ENCODE measurements at regions not wholly inside any gene's neighbourhood (a gene's known extent, or its start where the extent isn't known, plus 50 kb on each side); places are given as distances from the start of the nearest gene placed in this dataset.

DNA sequence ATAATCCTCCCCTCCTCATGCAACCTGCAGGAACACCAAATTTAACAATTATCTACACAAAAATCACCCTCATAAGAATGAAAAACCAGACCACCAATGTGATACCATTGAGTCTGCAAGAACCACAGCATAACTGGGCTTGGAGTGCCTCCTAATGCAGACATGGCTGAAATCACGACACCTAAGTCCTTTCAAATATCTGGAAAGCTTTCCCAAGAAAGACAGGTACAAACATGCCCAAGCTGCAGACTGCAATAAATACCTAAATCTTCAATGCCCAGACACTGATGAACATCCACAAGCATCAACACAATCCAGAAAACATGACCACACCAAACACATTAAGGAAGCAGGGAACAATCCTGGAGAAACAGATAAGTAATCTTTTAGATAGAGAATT lies 417.1 kb downstream of the LMO7 start:
- TF ChIP-seq, protein P1, sequence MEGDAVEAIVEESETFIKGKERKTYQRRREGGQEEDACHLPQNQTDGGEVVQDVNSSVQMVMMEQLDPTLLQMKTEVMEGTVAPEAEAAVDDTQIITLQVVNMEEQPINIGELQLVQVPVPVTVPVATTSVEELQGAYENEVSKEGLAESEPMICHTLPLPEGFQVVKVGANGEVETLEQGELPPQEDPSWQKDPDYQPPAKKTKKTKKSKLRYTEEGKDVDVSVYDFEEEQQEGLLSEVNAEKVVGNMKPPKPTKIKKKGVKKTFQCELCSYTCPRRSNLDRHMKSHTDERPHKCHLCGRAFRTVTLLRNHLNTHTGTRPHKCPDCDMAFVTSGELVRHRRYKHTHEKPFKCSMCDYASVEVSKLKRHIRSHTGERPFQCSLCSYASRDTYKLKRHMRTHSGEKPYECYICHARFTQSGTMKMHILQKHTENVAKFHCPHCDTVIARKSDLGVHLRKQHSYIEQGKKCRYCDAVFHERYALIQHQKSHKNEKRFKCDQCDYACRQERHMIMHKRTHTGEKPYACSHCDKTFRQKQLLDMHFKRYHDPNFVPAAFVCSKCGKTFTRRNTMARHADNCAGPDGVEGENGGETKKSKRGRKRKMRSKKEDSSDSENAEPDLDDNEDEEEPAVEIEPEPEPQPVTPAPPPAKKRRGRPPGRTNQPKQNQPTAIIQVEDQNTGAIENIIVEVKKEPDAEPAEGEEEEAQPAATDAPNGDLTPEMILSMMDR (IDR thresholded peaks at IDR 0.05) = no peak
- DNase-seq (ENCODE audit: low spot score) = no peak
- H3K36me3 ChIP-seq = no peaks in the 10 kb centered on the region
- H3K4me1 ChIP-seq = no peaks in the 10 kb centered on the region
- H3K27ac ChIP-seq = no peak overlapping the region
- no peaks in the 10 kb centered on the region for H3K27me3 ChIP-seq
- H3K9me3 ChIP-seq = no peaks in the 10 kb centered on the region
- H3K4me3 ChIP-seq = no peak overlapping the region

DNA sequence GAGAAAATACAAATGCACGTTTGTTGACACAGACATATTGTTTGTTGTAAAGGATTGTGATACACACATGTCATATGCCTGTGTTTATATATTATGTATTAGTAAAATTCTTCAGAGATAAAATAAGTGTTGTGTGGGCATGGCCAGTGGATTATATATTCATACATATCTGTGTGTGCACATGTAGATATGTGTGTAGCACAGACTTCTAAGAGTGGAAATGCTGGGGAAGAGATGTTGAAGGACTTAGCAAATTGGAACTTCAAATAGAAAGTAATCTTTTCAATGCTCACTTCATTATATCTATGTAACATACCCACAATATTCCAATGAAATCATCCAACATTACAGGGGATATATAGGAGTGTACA lies 413.2 kb downstream of the LMO7 start:
- Histone ChIP-seq H3K27me3 (no peaks in the 10 kb centered on the region), H3K4me3 (no peak overlapping the region), H3K27ac (no peak overlapping the region), H3K9me3 (no peaks in the 10 kb centered on the region), H3K4me1 (no peaks in the 10 kb centered on the region), H3K36me3 (no peaks in the 10 kb centered on the region)
- TF ChIP-seq, protein P1 (IDR thresholded peaks at IDR 0.05) = no peak
- DNase-seq (ENCODE audit: low spot score) = no peak

DNA sequence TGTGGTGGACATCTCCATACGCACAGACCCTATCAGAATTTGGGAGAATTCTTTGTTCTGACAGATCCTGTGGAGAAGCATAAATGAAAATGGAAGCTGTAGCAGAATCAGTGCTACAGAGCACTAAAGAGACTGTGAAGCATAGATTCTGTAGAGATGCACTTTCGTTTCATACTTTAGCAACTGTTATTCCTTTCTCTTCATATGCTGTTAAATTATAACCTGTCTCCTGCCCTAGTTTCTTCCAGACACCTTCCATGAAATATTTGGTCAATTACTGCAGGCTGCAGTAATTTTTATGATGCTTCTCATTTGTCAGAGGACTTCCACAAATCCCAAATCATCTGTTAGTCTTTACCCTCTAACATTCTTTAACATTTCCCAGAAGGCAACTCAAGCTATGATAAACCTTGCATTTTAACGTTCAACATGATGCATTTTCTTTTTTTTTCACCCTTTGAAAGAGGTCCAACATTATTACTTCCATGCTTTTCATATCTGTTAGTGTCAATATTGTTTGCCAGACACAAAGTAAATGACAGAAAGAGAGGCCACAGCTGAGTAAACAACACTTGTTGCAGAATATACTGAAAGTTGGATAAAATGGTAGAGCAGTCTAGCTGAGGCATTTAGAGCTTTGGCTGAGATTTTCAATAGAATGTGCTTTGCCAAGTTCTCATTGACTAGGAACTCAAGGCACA lies 412.7 kb downstream of the LMO7 start:
- no peaks in the 10 kb centered on the region for H3K4me1 ChIP-seq
- H3K27ac ChIP-seq = no peak overlapping the region
- DNase-seq (ENCODE audit: low spot score) = no peak
- TF ChIP-seq, protein P1 (IDR thresholded peaks at IDR 0.05) = no peak
- no peak overlapping the region for H3K4me3 ChIP-seq
- H3K36me3 ChIP-seq = no peaks in the 10 kb centered on the region
- H3K27me3 ChIP-seq = no peaks in the 10 kb centered on the region
- H3K9me3 ChIP-seq = no peaks in the 10 kb centered on the region

DNA sequence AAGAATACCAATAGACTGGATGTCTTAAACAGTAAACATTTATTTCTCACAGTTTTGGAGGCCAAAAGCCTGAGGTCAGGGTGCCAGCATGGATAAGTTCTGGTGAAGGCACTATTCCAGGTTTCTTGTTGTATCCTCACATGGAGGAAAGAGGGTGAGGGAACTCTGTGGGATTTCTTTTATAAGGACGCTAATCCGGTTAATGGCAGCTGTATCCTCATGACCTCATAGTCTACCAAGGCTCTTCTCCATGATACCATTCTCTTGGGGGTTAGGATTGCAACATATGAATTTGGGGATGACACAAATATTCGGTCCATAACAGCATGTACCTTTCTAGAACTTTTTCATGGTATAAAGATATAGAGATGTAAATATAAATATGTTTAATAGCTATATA lies 412.0 kb downstream of the LMO7 start:
- no peaks in the 10 kb centered on the region for H3K36me3 ChIP-seq
- H3K27ac ChIP-seq = no peak overlapping the region
- H3K4me1 ChIP-seq = no peaks in the 10 kb centered on the region
- no peaks in the 10 kb centered on the region for H3K27me3 ChIP-seq
- no peaks in the 10 kb centered on the region for H3K9me3 ChIP-seq
- no peak overlapping the region for H3K4me3 ChIP-seq
- no peak for DNase-seq (ENCODE audit: low spot score)
- TF ChIP-seq, protein P1 (IDR thresholded peaks at IDR 0.05) = no peak

DNA sequence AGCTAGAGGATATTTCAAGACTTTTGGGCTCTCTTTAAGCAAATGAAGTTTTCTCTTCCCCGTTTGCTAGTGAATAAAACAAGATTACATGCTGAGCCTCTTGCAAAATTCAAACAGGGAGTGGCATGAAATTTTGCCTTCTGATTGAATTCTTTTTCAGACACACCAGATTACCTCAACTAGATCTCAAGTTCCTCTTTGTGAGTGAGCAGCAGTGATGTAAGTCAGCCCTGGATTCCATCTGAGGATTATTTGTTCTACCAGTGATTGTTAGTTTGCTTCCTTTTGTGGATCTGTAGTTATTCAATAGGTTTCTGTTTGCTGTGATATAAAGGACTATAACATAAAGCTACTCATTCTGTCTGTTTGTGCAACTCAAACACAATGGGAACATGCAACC lies 407.7 kb downstream of the LMO7 start:
- Histone ChIP-seq H3K36me3 (no peaks in the 10 kb centered on the region), H3K9me3 (no peaks in the 10 kb centered on the region), H3K4me3 (no peak overlapping the region), H3K4me1 (no peaks in the 10 kb centered on the region), H3K27me3 (no peaks in the 10 kb centered on the region), H3K27ac (no peak overlapping the region)
- no peak for DNase-seq (ENCODE audit: low spot score)
- TF ChIP-seq, protein P1 (IDR thresholded peaks at IDR 0.05) = no peak

Measured in right atrium auricular region (tissue), 2 donors.